ENCODE measurements at regions not wholly inside any gene's neighbourhood (a gene's known extent, or its start where the extent isn't known, plus 50 kb on each side); places are given as distances from the start of the nearest gene placed in this dataset.

DNA sequence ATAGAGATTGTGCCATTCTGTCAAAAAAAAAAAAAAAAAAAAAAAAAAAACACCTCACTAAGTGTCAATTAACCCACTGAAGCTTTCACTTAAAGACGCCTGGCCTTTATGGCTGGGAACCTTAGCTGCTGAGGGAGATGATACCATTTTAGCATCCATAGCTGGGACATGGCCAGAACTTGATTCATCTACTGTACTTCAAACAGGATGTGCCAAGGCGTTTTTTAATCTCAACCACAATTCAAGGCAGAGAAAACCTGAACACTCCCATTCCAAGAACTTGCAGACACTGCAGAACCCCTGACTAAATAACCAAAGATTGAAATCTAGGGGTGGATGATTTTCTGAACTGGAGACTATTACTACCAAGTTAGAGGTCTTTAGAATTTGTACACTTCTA lies 996.6 kb downstream of the SORCS1 start:
- CTCF ChIA-PET: no interaction called here
- Histone ChIP-seq H3K4me3 (no peak overlapping the region), H3K4me1 (no peaks in the 10 kb centered on the region), H3K9me3 (no peaks in the 10 kb centered on the region), H3K4me2 (no peak overlapping the region), H3K27ac (no peak overlapping the region)
- DNase-seq (ENCODE audit: low read depth in 1 of 2, low spot score in 1 of 2) (no peak), ATAC-seq (no peak), FAIRE-seq (no peak)
- TF ChIP-seq HDAC2 (IDR thresholded peaks at IDR 0.05) (no peak), RCOR1 (IDR thresholded peaks at IDR 0.05; ENCODE audit: low read depth, low read length) (no peak), ESRRA (IDR thresholded peaks at IDR 0.05; ENCODE audit: borderline replicate concordance, low read length) (no peak), CBX8 (IDR thresholded peaks at IDR 0.05) (no peak), TFCP2L1 (CRISPR knock-in tag; IDR thresholded peaks at IDR 0.05) (no peak), CHD2 (IDR thresholded peaks at IDR 0.05; ENCODE audit: low read length, partially characterized antibody) (no peak)
- WGBS (ENCODE audit: missing lambda C conversion rate): 0% methylated on average over 2 of the region's 2 CpGs
- POLR2A ChIA-PET: no interaction called here

DNA sequence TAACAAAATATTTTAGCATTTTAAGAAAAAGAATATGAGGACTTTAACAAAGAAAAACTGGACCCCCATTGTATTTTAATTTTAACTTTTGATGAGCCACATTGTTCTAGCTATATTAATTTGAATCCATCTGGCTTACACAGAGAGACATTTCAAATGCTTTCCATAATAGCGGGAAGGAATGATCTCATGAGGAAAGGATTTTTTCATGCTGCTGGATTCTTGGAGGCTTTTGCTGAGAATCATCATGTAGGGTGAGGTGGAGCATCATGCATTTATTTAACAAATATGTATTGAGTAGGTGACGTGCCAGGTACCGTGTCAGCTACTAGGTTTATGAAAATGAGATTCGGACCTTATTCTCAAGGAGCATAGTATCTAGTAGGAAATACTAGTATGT lies 1006.3 kb downstream of the SORCS1 start:
- DNase-seq (ENCODE audit: low read depth in 1 of 2, low spot score in 1 of 2) (no peak), ATAC-seq (no peak), FAIRE-seq (no peak)
- no peaks in the 10 kb centered on the region for H3K9me3 ChIP-seq
- H3K4me3 ChIP-seq: no peak overlapping the region
- H3K4me2 ChIP-seq: no peak overlapping the region
- CTCF ChIA-PET: no interaction called here
- no peaks in the 10 kb centered on the region for H3K4me1 ChIP-seq
- TF ChIP-seq RCOR1 (IDR thresholded peaks at IDR 0.05; ENCODE audit: low read depth, low read length) (no peak), ZC3H11A (IDR thresholded peaks at IDR 0.05) (no peak), HOXB5 (CRISPR knock-in tag; IDR thresholded peaks at IDR 0.05) (no peak), POLR2A (IDR thresholded peaks at IDR 0.05; ENCODE audit: low read length) (no peak), ZFP36 (IDR thresholded peaks at IDR 0.05; ENCODE audit: borderline replicate concordance, partially characterized antibody) (no peak), ELK1 (IDR thresholded peaks at IDR 0.05; ENCODE audit: low read depth, low read length) (no peak), PHF8 (IDR thresholded peaks at IDR 0.05; ENCODE audit: borderline replicate concordance, low read depth) (no peak)
- 8% methylated on average over 4 of the region's 4 CpGs for WGBS (ENCODE audit: missing lambda C conversion rate)
- POLR2A ChIA-PET: no interaction called here
- no peak overlapping the region for H3K27ac ChIP-seq

DNA sequence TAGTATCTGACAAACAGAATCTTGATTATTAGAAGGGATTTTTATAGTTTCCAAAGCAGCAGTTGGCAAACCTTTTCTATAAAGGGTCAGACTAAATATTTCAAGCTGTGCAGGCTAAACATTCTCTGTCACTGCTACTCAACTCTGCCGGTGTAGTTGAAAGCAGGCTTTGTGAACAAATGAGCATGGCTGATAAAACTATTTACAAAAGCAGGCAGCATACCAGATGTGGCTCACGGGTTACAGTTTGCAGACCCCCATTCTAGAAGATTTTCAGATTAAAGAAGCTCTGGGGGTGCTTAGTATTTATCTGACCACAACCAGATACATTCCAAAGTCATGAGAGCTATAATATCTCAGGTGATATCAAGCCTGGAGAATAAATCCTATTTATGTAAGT lies 1017.5 kb downstream of the SORCS1 start:
- POLR2A ChIA-PET: no interaction called here
- DNase-seq (ENCODE audit: low read depth in 1 of 2, low spot score in 1 of 2): no peak
- CTCF ChIA-PET: no interaction called here
- Histone ChIP-seq H3K4me2 (no peak overlapping the region), H3K4me1 (no peaks in the 10 kb centered on the region), H3K27ac (no peak overlapping the region), H3K9me3 (no peaks in the 10 kb centered on the region), H3K4me3 (no peak overlapping the region)
- 41% methylated on average over 2 of the region's 2 CpGs for WGBS (ENCODE audit: missing lambda C conversion rate)
- no peak for ATAC-seq
- TF ChIP-seq NFE2L2 (conservative IDR thresholded peaks at IDR 0.05; ENCODE audit: low read length) (no peak), PHF8 (IDR thresholded peaks at IDR 0.05; ENCODE audit: borderline replicate concordance, low read depth) (no peak), ESRRA (IDR thresholded peaks at IDR 0.05; ENCODE audit: borderline replicate concordance, low read length) (no peak), JUNB (IDR thresholded peaks at IDR 0.05) (no peak), HEYL (CRISPR knock-in tag; IDR thresholded peaks at IDR 0.05) (no peak), HOXA7 (CRISPR knock-in tag; IDR thresholded peaks at IDR 0.05) (no peak), E2F6 (IDR thresholded peaks at IDR 0.05; ENCODE audit: borderline replicate concordance, low read depth) (no peak), ZC3H11A (IDR thresholded peaks at IDR 0.05) (no peak), SMC3 (IDR thresholded peaks at IDR 0.05) (no peak), CHD2 (IDR thresholded peaks at IDR 0.05; ENCODE audit: low read length, partially characterized antibody) (no peak), EP300 (IDR thresholded peaks at IDR 0.05) (no peak), CEBPB (IDR thresholded peaks at IDR 0.05) (no peak)
- TF ChIP-seq, protein P1, sequence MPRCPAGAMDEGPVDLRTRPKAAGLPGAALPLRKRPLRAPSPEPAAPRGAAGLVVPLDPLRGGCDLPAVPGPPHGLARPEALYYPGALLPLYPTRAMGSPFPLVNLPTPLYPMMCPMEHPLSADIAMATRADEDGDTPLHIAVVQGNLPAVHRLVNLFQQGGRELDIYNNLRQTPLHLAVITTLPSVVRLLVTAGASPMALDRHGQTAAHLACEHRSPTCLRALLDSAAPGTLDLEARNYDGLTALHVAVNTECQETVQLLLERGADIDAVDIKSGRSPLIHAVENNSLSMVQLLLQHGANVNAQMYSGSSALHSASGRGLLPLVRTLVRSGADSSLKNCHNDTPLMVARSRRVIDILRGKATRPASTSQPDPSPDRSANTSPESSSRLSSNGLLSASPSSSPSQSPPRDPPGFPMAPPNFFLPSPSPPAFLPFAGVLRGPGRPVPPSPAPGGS (IDR thresholded peaks at IDR 0.05): no peak
- no peak for FAIRE-seq

DNA sequence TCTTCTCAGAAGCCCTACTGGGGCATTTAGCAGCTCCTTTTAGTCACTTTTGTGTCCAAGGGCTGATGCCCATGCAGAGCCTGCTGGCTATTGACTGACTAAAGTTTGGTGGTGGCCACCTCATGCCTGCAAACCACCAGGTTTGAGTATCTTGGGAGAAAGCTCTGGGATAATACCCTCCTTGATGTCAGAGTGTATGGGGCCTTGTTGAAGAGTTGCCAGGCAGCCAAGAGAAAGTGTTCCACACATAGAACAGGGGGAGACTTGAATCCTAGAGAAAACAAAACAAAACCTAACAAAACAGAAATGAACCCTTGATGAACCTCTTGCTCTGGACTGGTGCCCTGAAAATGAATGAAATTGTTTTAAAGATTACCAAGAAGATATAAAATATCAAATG lies 1024.6 kb downstream of the SORCS1 start:
- ATAC-seq: no peak
- CTCF ChIA-PET: no interaction called here

More for the DNA sequence above, 1024.6 kb downstream of the SORCS1 start:
- TF ChIP-seq JUN (IDR thresholded peaks at IDR 0.05): no peak
- TF ChIP-seq ZNF302 (CRISPR knock-in tag; IDR thresholded peaks at IDR 0.05): no peak
- TF ChIP-seq TFCP2L1 (CRISPR knock-in tag; IDR thresholded peaks at IDR 0.05): no peak
- TF ChIP-seq, protein P2, sequence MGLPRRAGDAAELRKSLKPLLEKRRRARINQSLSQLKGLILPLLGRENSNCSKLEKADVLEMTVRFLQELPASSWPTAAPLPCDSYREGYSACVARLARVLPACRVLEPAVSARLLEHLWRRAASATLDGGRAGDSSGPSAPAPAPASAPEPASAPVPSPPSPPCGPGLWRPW (IDR thresholded peaks at IDR 0.05): no peak
- TF ChIP-seq JUNB (IDR thresholded peaks at IDR 0.05): no peak
- no peak for TF ChIP-seq PHF8 (IDR thresholded peaks at IDR 0.05; ENCODE audit: borderline replicate concordance, low read depth)
- no peak for TF ChIP-seq ESRRA (IDR thresholded peaks at IDR 0.05; ENCODE audit: borderline replicate concordance, low read length)
- no peak for TF ChIP-seq RCOR1 (IDR thresholded peaks at IDR 0.05; ENCODE audit: low read depth, low read length)
- TF ChIP-seq SREBF2 (IDR thresholded peaks at IDR 0.05): no peak
- TF ChIP-seq BHLHE40 (IDR thresholded peaks at IDR 0.05; ENCODE audit: low read depth, low read length): no peak
- TF ChIP-seq SMC3 (IDR thresholded peaks at IDR 0.05): no peak
- no peak for TF ChIP-seq RARB (CRISPR knock-in tag; IDR thresholded peaks at IDR 0.05)
- no peak for TF ChIP-seq CBX8 (IDR thresholded peaks at IDR 0.05)
- no peak for TF ChIP-seq POLR2AphosphoS2 (conservative IDR thresholded peaks at IDR 0.05; ENCODE audit: low read length)
- TF ChIP-seq, protein P3, sequence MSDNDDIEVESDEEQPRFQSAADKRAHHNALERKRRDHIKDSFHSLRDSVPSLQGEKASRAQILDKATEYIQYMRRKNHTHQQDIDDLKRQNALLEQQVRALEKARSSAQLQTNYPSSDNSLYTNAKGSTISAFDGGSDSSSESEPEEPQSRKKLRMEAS (IDR thresholded peaks at IDR 0.05): no peak
- no peak for TF ChIP-seq MAFK (IDR thresholded peaks at IDR 0.05; ENCODE audit: partially characterized antibody)
- no peak for TF ChIP-seq RNF2 (IDR thresholded peaks at IDR 0.05; ENCODE audit: borderline replicate concordance, low read depth)
- POLR2A ChIA-PET: no interaction called here
- Histone ChIP-seq H3K4me1 (no peaks in the 10 kb centered on the region), H3K4me2 (no peak overlapping the region), H3K9me3 (no peaks in the 10 kb centered on the region), H3K27ac (no peak overlapping the region), H3K4me3 (no peak overlapping the region)
- DNase-seq (ENCODE audit: low read depth in 1 of 2, low spot score in 1 of 2) (no peak), FAIRE-seq (no peak)
